GM18517 (cell line): ENCODE measurements at regions not wholly inside any gene's neighbourhood (a gene's known extent, or its start where the extent isn't known, plus 50 kb on each side); places are given as distances from the start of the nearest gene placed in this dataset.
"Not testable (repeated sequence)": the region's sequence is repeated elsewhere in the genome, so short reads cannot be mapped to it uniquely, and the experiment has no call there.

Experiments
- ATAC-seq: cut with Tn5 transposase; IDR thresholded peaks from one replicate; pipeline ENCODE4 v1.9.1; 2021; ENCODE audit warnings: mild to moderate bottlenecking, moderate library complexity; ENCODE audit not compliant: unreplicated experiment

DNA sequence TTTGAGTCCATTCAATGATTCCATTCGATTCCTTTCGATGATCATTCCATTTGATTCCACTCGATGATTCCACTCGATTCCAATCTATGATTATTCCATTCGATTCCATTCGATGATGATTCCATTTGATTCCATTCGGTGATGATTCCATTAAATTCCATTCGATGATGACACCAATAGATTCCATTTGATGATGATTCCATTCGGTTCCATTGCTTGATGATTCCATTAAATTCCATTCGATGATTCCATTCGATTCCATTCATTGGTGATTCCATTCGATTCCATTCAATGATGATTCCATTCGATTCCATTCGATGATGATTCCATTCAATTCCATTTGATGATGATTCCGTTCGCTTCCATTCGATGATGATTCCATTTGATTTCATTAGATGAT, 1104.1 kb downstream of the RPIA start:
- ATAC-seq: not testable (repeated sequence)

DNA sequence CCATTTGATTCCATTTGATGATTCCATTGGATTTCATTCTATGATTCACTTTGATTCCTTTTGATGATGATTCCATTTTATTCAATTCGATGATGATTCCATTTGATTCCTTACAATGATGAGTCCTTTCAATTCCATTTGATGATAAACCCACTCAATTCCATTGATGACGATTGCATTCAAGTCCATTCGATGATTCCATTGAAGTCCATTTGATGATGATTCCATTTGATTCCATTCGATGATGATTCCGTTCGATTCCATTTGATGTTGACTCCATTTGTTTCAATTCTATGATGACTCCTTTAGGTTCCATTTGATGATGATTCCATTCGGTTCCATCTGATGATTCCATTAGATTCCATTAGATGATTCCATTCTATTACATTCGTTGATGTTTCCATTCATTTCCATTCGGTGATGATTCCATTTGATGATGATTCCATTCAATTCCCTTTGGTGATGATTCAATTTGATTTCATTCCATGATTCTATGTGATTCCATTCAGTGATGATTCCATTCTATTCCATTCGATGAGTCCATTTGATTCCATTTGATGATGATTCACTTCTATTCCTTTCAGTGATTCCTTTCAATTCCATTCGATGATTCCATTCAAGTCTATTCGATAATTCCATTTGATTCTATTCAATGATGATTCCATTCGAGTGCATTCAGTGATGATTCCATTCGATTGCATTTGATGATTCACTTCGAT, 1106.0 kb downstream of the RPIA start:
- ATAC-seq: no peak

DNA sequence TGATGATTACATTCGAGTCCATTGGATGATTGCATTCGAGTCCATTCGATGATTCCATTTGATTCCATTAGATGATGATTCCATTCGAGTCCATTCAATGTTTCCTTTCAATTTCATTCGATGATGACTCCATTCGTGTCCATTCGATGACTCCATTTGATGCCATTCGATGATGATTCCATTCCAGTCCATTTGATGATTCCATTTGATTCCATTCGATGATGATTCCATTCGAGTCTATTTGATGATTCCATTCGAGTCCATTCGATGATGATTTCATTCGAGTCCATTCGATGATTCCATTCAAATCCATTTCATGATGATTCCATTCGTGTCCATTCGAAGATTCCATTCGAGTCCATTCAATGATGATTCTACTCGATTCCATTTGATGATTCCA, 1109.7 kb downstream of the RPIA start:
- ATAC-seq: not testable (repeated sequence)

DNA sequence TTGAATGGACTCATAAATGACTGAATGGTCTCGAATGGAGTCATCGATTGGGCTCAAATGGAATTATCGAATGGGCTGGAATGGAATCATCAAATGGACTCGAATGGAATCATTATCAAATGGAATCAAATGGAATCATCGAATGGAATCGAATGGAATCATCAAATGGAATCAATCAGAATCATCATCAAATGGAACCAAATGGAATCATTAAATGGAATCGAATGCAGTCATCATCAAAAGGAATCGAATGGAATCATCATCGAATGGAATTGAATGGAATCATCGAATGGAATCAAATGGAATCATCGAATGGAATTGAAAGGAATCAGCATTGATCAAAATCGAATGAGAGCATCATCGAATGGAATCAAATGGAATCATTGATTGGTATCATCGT, 1114.9 kb downstream of the RPIA start:
- not testable (repeated sequence) for ATAC-seq

DNA sequence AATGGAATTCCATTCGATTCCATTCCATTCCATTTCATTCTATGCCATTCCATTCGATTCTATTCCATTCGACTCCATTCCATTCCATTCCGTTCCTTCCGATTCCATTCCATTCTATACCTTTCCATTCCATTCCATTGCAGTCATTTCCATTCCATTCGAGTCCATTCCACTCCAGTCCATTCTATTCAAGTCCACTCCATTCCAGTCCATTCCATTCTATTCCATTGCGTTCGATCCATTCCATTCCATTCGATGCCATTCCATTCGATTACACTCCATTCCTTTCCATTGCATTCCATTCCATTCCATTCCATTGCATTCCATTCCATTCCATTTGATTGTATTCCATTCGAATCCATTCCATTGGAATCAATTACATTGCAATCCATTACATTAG, 1119.8 kb downstream of the RPIA start:
- no peak for ATAC-seq

DNA sequence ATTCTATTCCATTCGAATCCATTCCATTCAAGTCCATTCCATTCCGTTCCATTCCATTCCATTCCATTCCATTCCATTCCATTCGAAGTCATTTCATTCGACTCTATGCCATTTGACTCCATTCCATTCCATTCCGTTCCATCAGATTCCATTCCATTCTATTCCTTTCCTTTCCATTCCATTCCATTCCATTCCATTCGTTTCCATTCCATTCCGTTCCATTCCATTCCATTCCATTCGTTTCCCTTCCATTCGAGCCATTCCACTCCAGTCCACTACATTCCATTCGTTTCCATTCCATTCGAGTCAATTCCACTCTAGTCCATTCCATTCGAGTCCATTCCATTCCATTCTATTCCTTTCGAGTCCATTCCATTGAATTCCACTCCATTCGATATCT, 1120.4 kb downstream of the RPIA start:
- not testable (repeated sequence) for ATAC-seq

DNA sequence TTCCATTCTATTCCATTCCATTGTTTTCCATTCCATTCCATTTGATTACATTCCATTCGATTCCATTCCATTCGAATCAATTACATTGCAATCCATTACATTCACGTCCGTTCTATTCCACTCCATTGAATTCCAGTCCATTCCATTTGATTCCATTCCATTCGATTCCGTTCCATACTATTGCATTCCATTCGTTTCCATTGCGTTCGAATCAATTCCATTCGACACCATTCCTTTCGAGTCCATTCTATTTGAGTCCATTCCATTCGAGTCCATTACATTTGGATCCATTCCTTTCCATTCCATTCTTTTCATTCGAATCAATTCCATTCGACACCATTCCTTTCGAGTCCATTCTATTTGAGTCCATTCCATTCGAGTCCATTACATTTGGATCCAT, 1122.9 kb downstream of the RPIA start:
- not testable (repeated sequence) for ATAC-seq

DNA sequence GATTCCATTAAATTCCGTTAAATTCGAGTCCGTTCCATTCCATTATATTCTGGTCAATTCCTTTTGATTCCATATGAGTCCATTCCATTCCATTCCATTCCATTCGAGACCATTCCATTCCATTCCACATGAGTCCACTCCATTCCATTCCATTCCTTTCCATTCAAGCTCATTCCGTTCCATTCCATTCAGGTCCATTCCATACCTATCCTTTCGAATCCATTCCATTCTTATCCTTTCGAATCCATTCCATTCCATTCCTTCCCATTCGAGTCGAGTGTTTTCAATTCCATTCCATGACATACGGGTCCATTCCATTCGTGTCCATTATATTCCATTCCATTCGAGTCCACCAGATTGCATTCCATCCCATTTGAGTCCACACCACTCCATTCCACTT, 1127.4 kb downstream of the RPIA start:
- no peak for ATAC-seq

DNA sequence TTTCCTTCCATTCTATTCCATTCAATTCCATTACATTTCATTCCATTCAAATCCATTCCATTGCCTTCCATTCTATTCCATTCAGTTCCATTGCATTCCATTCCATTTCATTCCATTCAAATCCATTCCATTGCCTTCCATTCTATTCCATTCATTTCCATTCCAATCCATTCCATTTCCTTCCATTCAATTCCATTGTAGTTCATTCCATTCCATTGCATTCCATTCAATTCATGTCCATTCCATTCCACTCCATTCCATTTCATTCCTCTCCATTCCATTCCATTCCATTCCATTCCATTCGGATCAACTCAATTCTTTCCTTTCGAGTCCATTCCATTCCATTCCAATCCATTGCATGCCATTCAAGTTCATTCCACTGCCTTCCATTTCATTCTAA, 1128.3 kb downstream of the RPIA start:
- ATAC-seq: no peak

DNA sequence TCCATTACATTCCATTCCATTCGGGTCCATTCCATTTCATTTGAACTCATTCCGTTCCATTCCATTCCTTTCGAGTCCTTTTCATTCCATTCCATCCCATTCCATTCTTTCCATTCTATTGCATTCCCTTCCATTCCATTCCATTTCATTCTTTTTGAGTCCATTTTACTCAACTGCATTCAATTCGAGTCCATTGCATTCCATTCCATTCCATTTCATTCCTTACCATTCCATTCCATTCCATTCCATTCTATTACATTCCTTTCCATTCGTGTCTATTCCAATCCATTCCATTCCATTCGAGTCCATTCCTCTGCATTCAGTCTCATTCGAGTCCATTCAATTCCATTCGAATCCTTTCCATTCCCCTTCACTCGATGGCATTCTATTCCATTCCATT, 1128.8 kb downstream of the RPIA start:
- no peak for ATAC-seq

DNA sequence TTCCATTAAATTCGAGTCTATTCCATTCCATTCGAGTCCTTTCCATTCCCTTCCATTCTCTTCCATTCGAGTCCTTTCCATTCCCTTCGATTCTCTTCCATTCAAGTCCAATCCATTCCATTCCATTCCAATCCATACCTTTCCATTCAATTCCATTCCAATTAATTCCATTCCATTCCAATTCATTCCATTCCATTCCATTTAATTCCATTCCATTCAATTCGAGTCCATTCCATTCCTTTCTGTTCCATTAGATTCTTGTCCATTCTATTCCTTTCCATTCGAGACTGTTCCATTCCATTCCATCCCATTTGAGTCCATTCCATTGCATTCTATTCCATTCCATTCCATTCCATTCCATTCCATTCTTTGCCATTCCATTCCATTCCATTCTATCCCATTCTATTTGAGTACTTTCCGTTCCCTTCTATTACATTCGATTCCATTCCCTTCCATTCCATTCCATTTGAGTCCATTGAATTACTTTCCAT, 1130.0 kb downstream of the RPIA start:
- no peak for ATAC-seq

DNA sequence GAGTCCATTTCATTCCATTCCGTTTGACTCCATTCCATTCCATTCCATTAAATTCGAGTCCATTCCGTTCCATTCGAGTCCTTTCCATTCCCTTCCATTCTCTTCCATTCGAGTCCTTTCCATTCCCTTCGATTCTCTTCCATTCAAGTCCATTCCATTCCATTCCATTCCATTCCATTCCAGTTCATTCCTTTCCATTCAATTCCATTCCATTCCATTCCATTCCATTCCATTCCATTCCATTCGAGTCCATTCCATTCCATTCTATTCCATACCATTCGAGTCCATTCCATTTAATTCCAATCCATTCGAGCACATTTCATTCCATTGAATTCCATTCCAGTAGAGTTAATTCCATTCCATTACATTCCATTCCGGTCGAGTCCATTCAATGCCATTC, 1130.9 kb downstream of the RPIA start:
- not testable (repeated sequence) for ATAC-seq

DNA sequence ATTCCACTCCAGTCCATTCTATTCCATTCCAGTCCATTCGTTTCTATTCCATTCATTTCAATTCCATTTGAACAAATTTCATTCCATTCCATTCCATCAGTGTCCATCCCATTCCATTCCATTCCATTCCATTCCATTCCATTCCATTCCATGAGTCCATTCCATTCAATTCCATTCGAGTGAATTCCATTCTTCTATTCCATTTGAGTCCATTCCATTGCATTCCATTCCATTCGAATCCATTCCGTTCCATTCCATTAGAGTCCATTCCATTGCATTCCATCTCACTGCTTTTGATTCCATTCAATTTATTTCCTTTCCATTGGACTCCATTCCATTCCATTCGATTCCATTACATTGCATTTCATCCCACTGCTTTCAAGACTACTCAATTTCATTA, 1132.1 kb downstream of the RPIA start:
- ATAC-seq: no peak

DNA sequence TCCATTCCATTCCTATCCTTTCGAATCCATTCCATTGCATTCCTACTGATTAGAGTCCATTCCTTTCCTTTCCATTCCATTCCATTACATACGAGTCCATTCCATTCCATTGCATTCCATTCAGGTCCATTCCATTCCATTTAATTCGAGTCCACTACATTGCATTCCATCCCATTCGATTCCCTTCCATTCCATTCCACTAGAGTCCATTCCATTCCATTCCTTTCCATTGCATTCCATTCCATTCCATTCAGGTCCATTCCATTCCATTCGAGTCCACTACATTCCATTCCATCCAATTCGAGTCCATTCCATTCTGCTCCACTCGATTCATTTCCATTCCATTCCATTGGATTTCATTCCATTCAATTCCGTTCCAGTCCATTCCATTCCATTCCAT, 1133.6 kb downstream of the RPIA start:
- ATAC-seq: no peak

DNA sequence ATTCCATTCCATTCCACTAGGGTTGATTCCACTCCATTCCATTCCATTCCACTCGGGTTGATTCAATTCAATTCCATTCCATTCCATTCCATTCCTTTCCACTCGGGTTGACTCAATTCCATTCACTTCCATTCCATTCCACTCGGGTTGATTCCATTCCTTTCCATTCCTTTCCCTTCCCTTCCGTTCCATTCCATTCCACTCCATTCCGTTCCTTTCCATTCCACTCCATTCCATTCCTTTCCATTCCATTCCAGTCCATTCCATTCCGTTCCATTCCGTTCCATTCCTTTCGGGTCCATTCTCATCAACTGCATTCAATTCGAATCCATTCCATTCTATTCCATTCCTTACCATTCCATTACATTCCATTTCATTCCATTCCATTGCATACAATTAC, 1135.3 kb downstream of the RPIA start:
- not testable (repeated sequence) for ATAC-seq

DNA sequence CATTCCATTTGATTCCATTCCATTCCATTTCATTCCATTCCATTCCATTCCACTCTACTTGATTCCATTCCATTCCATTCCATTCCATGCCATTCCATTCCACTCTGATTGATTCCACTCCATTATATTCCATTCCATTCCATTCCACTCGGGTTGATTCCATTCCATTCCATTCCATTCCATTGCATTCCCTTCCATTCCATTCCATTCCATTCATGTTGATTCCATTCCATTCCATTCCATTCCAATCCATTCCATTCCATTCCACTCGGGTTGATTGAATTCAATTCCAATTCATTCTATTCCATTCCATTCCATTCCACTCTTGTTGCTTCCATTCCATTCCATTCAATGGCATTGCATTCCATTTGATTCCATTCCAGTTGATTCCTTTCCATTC, 1136.4 kb downstream of the RPIA start:
- ATAC-seq: not testable (repeated sequence)

DNA sequence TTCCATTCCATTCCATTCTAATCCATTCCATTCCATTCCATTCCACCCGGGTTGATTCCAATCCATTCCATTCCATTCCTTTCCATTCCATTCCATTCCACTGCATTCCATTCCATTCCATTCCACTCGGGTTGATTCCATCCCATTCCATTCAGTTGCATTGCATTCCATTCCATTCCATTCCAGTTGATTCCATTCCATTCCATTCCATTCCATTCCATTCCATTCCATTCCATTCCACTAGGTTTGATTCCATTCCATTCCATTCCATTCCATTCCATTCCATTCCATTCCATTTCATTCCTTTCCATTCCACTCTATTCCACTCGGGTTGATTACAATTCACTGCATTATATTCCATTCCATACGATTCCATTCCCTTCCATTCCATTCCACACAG, 1136.9 kb downstream of the RPIA start:
- ATAC-seq: not testable (repeated sequence)

DNA sequence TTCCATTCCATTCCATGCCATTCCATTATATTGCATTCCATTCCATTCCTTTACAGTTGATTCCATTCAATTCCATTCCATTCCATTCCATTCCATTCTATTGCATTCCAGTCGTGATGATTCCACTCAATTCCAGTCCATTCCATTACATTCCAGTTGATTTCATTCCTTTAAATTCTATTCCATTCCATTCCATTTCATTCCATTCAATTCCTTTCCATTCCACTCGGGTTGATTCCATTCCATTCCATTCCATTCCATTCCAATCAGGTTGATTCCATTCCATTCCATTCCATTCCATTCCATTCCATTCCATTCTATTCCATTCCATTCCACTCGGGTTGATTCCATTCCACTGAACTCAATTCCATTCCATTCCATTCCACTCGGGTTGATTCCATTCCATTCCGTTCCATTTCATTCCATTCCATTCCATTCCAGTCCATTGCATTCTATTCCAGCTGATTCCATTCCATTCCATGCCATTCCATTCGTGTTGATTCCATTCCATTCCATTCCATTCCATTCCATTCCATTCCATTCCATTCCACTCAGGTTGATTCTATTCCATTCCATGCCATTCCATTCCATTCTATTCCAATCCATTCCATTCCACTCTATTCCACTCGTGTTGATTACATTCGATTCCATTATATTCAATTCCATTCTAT, 1137.6 kb downstream of the RPIA start:
- ATAC-seq: peak; percentile 37

DNA sequence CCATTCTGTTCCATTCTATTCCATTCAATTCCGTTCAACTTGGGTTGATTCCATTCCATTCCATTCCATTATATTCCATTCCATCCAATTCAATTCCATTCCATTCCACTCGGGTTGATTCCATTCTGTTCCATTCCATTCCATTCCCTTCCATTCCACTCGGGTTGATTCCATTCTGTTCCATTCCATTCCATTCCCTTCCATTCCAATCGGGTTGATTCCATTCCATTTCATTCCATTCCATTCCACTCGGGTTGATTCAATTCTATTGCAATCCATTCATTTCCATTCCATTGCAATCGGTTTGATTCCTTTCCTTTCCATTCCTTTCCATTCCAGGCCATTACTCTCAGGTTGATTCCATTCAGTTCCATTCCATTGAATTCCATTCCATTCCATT, 1138.4 kb downstream of the RPIA start:
- ATAC-seq: peak; percentile 21

DNA sequence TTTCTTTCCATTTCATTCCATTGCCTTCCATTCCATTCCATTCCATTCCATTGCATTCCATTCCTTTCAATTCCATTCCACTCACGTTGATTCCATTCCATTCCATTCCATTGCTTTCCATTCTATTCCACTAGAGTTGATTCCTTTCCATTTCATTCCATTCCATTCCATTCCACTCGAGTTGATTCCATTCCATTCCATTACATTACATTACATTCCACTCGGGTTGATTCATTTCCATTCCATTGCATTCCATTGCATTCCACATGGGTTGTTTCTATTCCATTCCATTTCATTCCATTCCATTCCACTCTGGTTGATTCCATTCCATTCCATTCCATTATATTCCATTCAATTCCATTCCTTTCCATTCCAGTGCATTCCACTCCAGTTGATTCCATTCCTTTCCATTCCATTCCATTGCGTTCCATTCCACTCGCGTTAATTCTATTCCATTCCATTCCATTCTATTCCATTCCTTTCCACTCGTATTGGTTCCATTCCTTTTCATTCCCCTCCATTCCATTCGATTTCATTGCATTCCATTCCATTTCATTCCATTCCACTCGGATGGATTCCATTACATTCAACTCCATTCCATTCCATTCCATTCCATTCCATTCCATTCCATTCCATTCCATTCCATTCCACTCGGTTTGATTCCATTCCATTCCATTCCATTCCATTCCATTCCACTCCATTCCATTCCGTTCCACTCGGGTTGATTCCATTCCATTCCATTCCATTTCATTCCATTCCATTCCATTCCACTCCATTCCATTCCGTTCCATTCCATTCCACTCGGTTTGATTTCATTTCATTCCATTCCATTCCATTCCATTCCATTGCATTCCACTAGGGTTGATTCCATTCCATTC, 1139.1 kb downstream of the RPIA start:
- ATAC-seq: peak; percentile 46
